ENCODE measurements at regions not wholly inside any gene's neighbourhood (a gene's known extent, or its start where the extent isn't known, plus 50 kb on each side); places are given as distances from the start of the nearest gene placed in this dataset.

GRCh38 chr6:140897804-140898573, 1234.7 kb upstream of the GJE1 start:
- TF ChIP-seq EZH2 (IDR thresholded peaks at IDR 0.05; ENCODE audit: insufficient read depth, poor library complexity, severe bottlenecking), result no peak
- TF ChIP-seq EZH2phosphoT487 (IDR thresholded peaks at IDR 0.05; ENCODE audit: insufficient read depth, low read depth), result no peak

All from GM23248 (cell line).